K562 (cell line): ENCODE measurements at regions not wholly inside any gene's neighbourhood (a gene's known extent, or its start where the extent isn't known, plus 50 kb on each side); places are given as distances from the start of the nearest gene placed in this dataset.

Experiments used
- ATAC-seq: fragments of 200-7000 bp; cut with Tn5 transposase; 3 replicates; pipeline ENCODE4 v1.9.1; 2020; ENCODE audit warnings: moderate library complexity
- BruUV-seq: library from RNA; stranded (reverse); fragments of 400-500 nt; replicated peaks from 2 replicates; lab custom pipeline; 2021; lab: Mats Ljungman, UMichigan
- CTCF ChIA-PET: fragments of 300-600 bp; formaldehyde crosslinking; extraction: SDS; loops from one replicate; lab custom pipeline; 2021; ENCODE audit warnings: low intra/inter-chr PET ratio; lab: Yijun Ruan, JAX
- POLR2A ChIA-PET: fragments of 300-600, 350-650 bp; sonication (Branson Sonifier 250); formaldehyde crosslinking; extraction: SDS; loops from one replicate; lab custom pipeline; 2021; ENCODE audit warnings: antibody characterized with exemption, inconsistent platforms; lab: Yijun Ruan, JAX
- DNase-seq, 4 experiments: peaks; one replicate each; pipeline versions ENCODE4 v3.0.0 to v3.0.0-alpha.2; 2011 to 2018; ENCODE audit warnings: low spot score in 3 of 4, mixed read lengths in 3 of 4; ENCODE audit errors: extremely low read depth in 1 of 4
- FAIRE-seq: peaks from 2 replicates; lab custom pipeline; 2011; peaks lifted over from hg19 to GRCh38; lab: Jason Lieb, UNC
- H2AFZ ChIP-seq: 2 replicates; pipeline ENCODE4 v1.6.0; 2011; ENCODE audit warnings: low read depth, low read length, control low read depth, inconsistent platforms
- H3K27ac ChIP-seq: fragments of 200-600 bp; 3 replicates; pipeline ENCODE4 v1.8.0; 2011; ENCODE audit warnings: low read depth, mild to moderate bottlenecking, control low read depth, inconsistent platforms, low read length, moderate library complexity, mixed read lengths; ENCODE audit errors: extremely low read depth
- H3K27me3 ChIP-seq, 2 experiments: fragments of 300-600 bp in 1 of 2; 2 replicates in 1 of 2; 3 replicates in 1 of 2; pipeline versions ENCODE4 v1.6.0 to v1.8.0; 2011; ENCODE audit warnings: inconsistent platforms in 2 of 2, low read length in 2 of 2, mild to moderate bottlenecking in 1 of 2, mixed read lengths in 1 of 2, moderate library complexity in 1 of 2; ENCODE audit not compliant: control insufficient read depth in 2 of 2, insufficient read depth in 2 of 2
- H3K36me3 ChIP-seq: fragments of 300-600 bp; 3 replicates; pipeline ENCODE4 v1.8.0; 2011; ENCODE audit warnings: mild to moderate bottlenecking, low read length, inconsistent platforms; ENCODE audit not compliant: control insufficient read depth, insufficient read depth
- H3K4me1 ChIP-seq, 2 experiments: fragments of 200-600 bp in 1 of 2; replicated peaks in 1 of 2; 2 replicates in 1 of 2; 3 replicates in 1 of 2; pipeline versions ENCODE4 v1.5.1 to v1.8.0; 2011; ENCODE audit warnings: inconsistent platforms in 2 of 2, low read length in 2 of 2, mild to moderate bottlenecking in 1 of 2, mixed read lengths in 1 of 2, moderate library complexity in 1 of 2; ENCODE audit not compliant: control insufficient read depth in 2 of 2, insufficient read depth in 2 of 2
- H3K4me2 ChIP-seq: 2 replicates; pipeline ENCODE4 v1.6.1; 2011; ENCODE audit warnings: low read length, control low read depth, inconsistent platforms, mixed read lengths; ENCODE audit not compliant: insufficient read depth
- H3K4me3 ChIP-seq: fragments of 200-600 bp; sonication (generic), shearing (Covaris generic); 2 replicates; pipeline ENCODE4 v1.5.1; 2016; ENCODE audit warnings: control low read depth, inconsistent platforms
- H3K79me2 ChIP-seq: fragments of 200-600 bp; 3 replicates; pipeline ENCODE4 v1.8.0; 2011; ENCODE audit warnings: low read length, inconsistent platforms; ENCODE audit not compliant: control insufficient read depth, insufficient read depth
- H3K9ac ChIP-seq, 2 experiments: 2 replicates each; pipeline versions ENCODE4 v1.6.0 to v1.6.1; 2011; ENCODE audit warnings: low read depth in 2 of 2, low read length in 2 of 2, control low read depth in 1 of 2, inconsistent platforms in 1 of 2, mild to moderate bottlenecking in 1 of 2, mixed read lengths in 1 of 2; ENCODE audit not compliant: insufficient read depth in 1 of 2
- H3K9me1 ChIP-seq: one replicate; pipeline ENCODE4 v1.6.0; 2011; ENCODE audit warnings: inconsistent platforms, mild to moderate bottlenecking, low read length, moderate library complexity; ENCODE audit not compliant: control insufficient read depth, insufficient read depth
- H3K9me3 ChIP-seq: replicated peaks from 2 replicates; pipeline ENCODE4 v1.5.1; 2011; ENCODE audit warnings: low read depth, low read length, inconsistent platforms; ENCODE audit not compliant: control insufficient read depth, insufficient read depth
- H4K20me1 ChIP-seq: replicated peaks from 2 replicates; pipeline ENCODE4 v1.6.1; 2011; ENCODE audit warnings: low read length, inconsistent platforms, mixed read lengths; ENCODE audit not compliant: control insufficient read depth, insufficient read depth
- ATF3 ChIP-seq, 2 experiments: fragments of 450-650 bp in 1 of 2; sonication (generic) in 1 of 2; formaldehyde crosslinking in 1 of 2; IDR thresholded peaks in 1 of 2; conservative IDR thresholded peaks in 1 of 2; 2 replicates each; pipeline versions ENCODE4 v1.6.1 to v1.8.1; 2016 to 2023; ENCODE audit warnings: mild to moderate bottlenecking in 2 of 2, moderate library complexity in 2 of 2, inconsistent platforms in 1 of 2, missing genetic modification reagents in 1 of 2
- CEBPB ChIP-seq: fragments of 450-650 bp; IDR thresholded peaks from 2 replicates; pipeline ENCODE4 v1.6.1; 2016; ENCODE audit warnings: missing genetic modification characterization, missing compliant biosample characterization
- CEBPG ChIP-seq, 3 experiments: fragments of 200-800 bp in 1 of 3; sonication (Bioruptor generic) in 1 of 3; sonication (generic) in 1 of 3; formaldehyde crosslinking in 1 of 3; IDR thresholded peaks in 2 of 3; conservative IDR thresholded peaks in 1 of 3; 2 replicates each; pipeline versions ENCODE4 v1.6.1 to v1.8.0; 2016 to 2022; ENCODE audit warnings: missing compliant biosample characterization in 2 of 3, missing genetic modification characterization in 2 of 3, mild to moderate bottlenecking in 1 of 3, missing genetic modification reagents in 1 of 3
- PCBP2 ChIP-seq: fragments of 200-400 bp; formaldehyde crosslinking; IDR thresholded peaks from 2 replicates; pipeline ENCODE4 v1.6.1; 2018; ENCODE audit warnings: low read length, low read depth, mild to moderate bottlenecking, moderate library complexity; ENCODE audit not compliant: poor library complexity, severe bottlenecking
- PTTG1 ChIP-seq: fragments of 450-650 bp; IDR thresholded peaks from 2 replicates; pipeline ENCODE4 v1.6.1; 2016; ENCODE audit warnings: low read depth, mild to moderate bottlenecking, missing genetic modification characterization, missing compliant biosample characterization
- ZSCAN32 ChIP-seq: fragments of 450-650 bp; formaldehyde crosslinking; IDR thresholded peaks from 2 replicates; pipeline ENCODE4 v1.4.0; 2020; ENCODE audit warnings: mild to moderate bottlenecking, moderate library complexity
- WGBS: fragments of 100-300 bp; shearing (Covaris generic); methylation state at CpG from one replicate; pipeline ENCODE4 v1.1.6; 2016; ENCODE audit warnings: low coverage, mixed read lengths; ENCODE audit not compliant: insufficient coverage; ENCODE audit errors: missing lambda C conversion rate; 5-methylcytosine and 5-hydroxymethylcytosine counted together
- in situ Hi-C: fragments of 300-500 bp; cut with MboI; formaldehyde crosslinking; loops from 4 replicates; pipeline ENCODE4 v1.15.0; 2018; ENCODE audit warnings: inconsistent platforms, mixed read lengths
- intact Hi-C: fragments of 100-400 bp; cut with micrococcal nuclease; formaldehyde crosslinking; loops from 2 replicates; pipeline ENCODE4 v1.14.2; 2022

GRCh38 chr6:147793871-147794643 is 285.6 kb downstream of the SAMD5 start:
- DNase-seq (no peak), ATAC-seq (no peak), FAIRE-seq (no peak)
- no peak overlapping the region for H3K9ac ChIP-seq
- no peak overlapping the region for H2AFZ ChIP-seq
- H3K4me3 ChIP-seq: no peak overlapping the region
- ChIA-PET POLR2A (no interaction called here), CTCF (no interaction called here)
- H3K9me3 ChIP-seq: no peaks in the 10 kb centered on the region
- no peaks in the 10 kb centered on the region for H3K79me2 ChIP-seq
- no peak overlapping the region for H3K27ac ChIP-seq
- no peaks in the 10 kb centered on the region for H3K9me1 ChIP-seq
- no peaks in the 10 kb centered on the region for H3K36me3 ChIP-seq
- H4K20me1 ChIP-seq: no peaks in the 10 kb centered on the region
- H3K27me3 ChIP-seq: no peaks in the 10 kb centered on the region
- intact Hi-C loops: no loop called here
- WGBS: 17% methylated on average over 2 of the region's 2 CpGs
- in situ Hi-C loops: no loop called here
- H3K4me1 ChIP-seq: no peaks in the 10 kb centered on the region
- BruUV-seq: no TSS peak
- no peak for TF ChIP-seq PTTG1 (tag)
- peak; percentile 47; the same call in 1 of the 2 replicates for TF ChIP-seq ATF3 (IDR thresholded peaks at IDR 0.05)
- TF ChIP-seq ATF3 (CRISPR knock-in tag; conservative IDR thresholded peaks at IDR 0.05): no peak
- peak; percentile 70 for TF ChIP-seq CEBPB (tag)
- TF ChIP-seq PCBP2: no peak
- TF ChIP-seq CEBPG (CRISPR knock-in tag; IDR thresholded peaks at IDR 0.05): no peak
- TF ChIP-seq CEBPG (tag; conservative IDR thresholded peaks at IDR 0.05 in 1 of 2, IDR thresholded peaks at IDR 0.05 in 1 of 2): peak; percentile 54 to 91
- 0 out of 2 replicates have a peak, but pooled peaks have one; percentile 27 for TF ChIP-seq ZSCAN32 (CRISPR knock-in tag)
- TF ChIP-seq, all 486 proteins: peak for 4
- H3K4me2 ChIP-seq: no peak overlapping the region
